ENCODE measurements at regions not wholly inside any gene's neighbourhood (a gene's known extent, or its start where the extent isn't known, plus 50 kb on each side); places are given as distances from the start of the nearest gene placed in this dataset.

GRCh38 chr11:19650467-19650866 is 62.2 kb upstream of the NAV2 start:
- TF ChIP-seq YY1 (IDR thresholded peaks at IDR 0.05; ENCODE audit: insufficient read depth, insufficient read length) (no peak), SUZ12 (IDR thresholded peaks at IDR 0.05; ENCODE audit: extremely low read depth, insufficient read depth, insufficient read length) (no peak)
